H9 (cell line): ENCODE measurements at regions not wholly inside any gene's neighbourhood (a gene's known extent, or its start where the extent isn't known, plus 50 kb on each side); places are given as distances from the start of the nearest gene placed in this dataset.

Experiments used
- DNase-seq: peaks from one replicate; pipeline ENCODE4 v3.0.0-alpha.2; 2017
- H2AFZ ChIP-seq: one replicate; pipeline ENCODE4 v1.6.1; 2013; ENCODE audit warnings: mild to moderate bottlenecking, low read length, control low read depth, moderate library complexity
- H2AK5ac ChIP-seq: 2 replicates; pipeline ENCODE4 v1.6.1; 2013; ENCODE audit warnings: low read length, control low read depth, mixed read lengths; ENCODE audit not compliant: insufficient read length
- H2BK120ac ChIP-seq: one replicate; pipeline ENCODE4 v1.6.1; 2013; ENCODE audit warnings: low read depth, mild to moderate bottlenecking, low read length, control low read depth, inconsistent platforms; ENCODE audit not compliant: poor library complexity, severe bottlenecking
- H2BK12ac ChIP-seq: 2 replicates; pipeline ENCODE4 v1.6.1; 2013; ENCODE audit warnings: low read length, control low read depth, mixed read lengths, low read depth; ENCODE audit not compliant: insufficient read length
- H2BK15ac ChIP-seq: 2 replicates; pipeline ENCODE4 v1.6.1; 2013; ENCODE audit warnings: low read depth, low read length, control low read depth
- H2BK20ac ChIP-seq: one replicate; pipeline ENCODE4 v1.6.1; 2013; ENCODE audit warnings: low read depth, mild to moderate bottlenecking, low read length, control low read depth, inconsistent platforms; ENCODE audit not compliant: poor library complexity, severe bottlenecking
- H2BK5ac ChIP-seq: 2 replicates; pipeline ENCODE4 v1.6.1; 2013; ENCODE audit warnings: low read length, control low read depth, mixed read lengths; ENCODE audit not compliant: insufficient read length
- H3K14ac ChIP-seq: 2 replicates; pipeline ENCODE4 v1.6.1; 2013; ENCODE audit warnings: low read length, control low read depth; ENCODE audit not compliant: insufficient read depth
- H3K18ac ChIP-seq: 2 replicates; pipeline ENCODE4 v1.6.1; 2013; ENCODE audit warnings: low read depth, mild to moderate bottlenecking, mixed read lengths, low read length, control low read depth; ENCODE audit not compliant: insufficient read length
- H3K23ac ChIP-seq: 2 replicates; pipeline ENCODE4 v1.6.1; 2013; ENCODE audit warnings: low read length, control low read depth, mixed read lengths, low read depth; ENCODE audit not compliant: insufficient read length
- H3K23me2 ChIP-seq: 2 replicates; pipeline ENCODE4 v1.6.1; 2013; ENCODE audit warnings: low read depth, mild to moderate bottlenecking, mixed read lengths, low read length, control low read depth; ENCODE audit not compliant: insufficient read length, poor library complexity, severe bottlenecking
- H3K27ac ChIP-seq: 2 replicates; pipeline ENCODE4 v1.5.1; 2013; ENCODE audit warnings: low read length, control low read depth, mixed read lengths, low read depth; ENCODE audit not compliant: insufficient read length
- H3K27me3 ChIP-seq: 2 replicates; pipeline ENCODE4 v1.6.1; 2013; ENCODE audit warnings: low read length, control low read depth, inconsistent platforms; ENCODE audit not compliant: insufficient read depth
- H3K4ac ChIP-seq: 2 replicates; pipeline ENCODE4 v1.6.1; 2013; ENCODE audit warnings: low read depth, mild to moderate bottlenecking, control low read depth, inconsistent platforms, low read length, moderate library complexity
- H3K4me1 ChIP-seq: 2 replicates; pipeline ENCODE4 v1.6.1; 2013; ENCODE audit warnings: low read length, control low read depth, inconsistent platforms; ENCODE audit not compliant: insufficient read depth
- H3K4me2 ChIP-seq: 2 replicates; pipeline ENCODE4 v1.6.1; 2013; ENCODE audit warnings: low read length, control low read depth, mixed read lengths; ENCODE audit not compliant: insufficient read length, insufficient read depth
- H3K56ac ChIP-seq: 2 replicates; pipeline ENCODE4 v1.6.1; 2013; ENCODE audit warnings: low read depth, mild to moderate bottlenecking, mixed read lengths, low read length, control low read depth; ENCODE audit not compliant: insufficient read length
- H3K79me1 ChIP-seq: 2 replicates; pipeline ENCODE4 v1.6.1; 2013; ENCODE audit warnings: low read depth, mild to moderate bottlenecking, moderate library complexity, low read length, control low read depth, inconsistent platforms; ENCODE audit not compliant: insufficient read depth, poor library complexity, severe bottlenecking
- H3K79me2 ChIP-seq: 2 replicates; pipeline ENCODE4 v1.6.1; 2013; ENCODE audit warnings: low read length, control low read depth, inconsistent platforms; ENCODE audit not compliant: insufficient read depth
- H3K9ac ChIP-seq: 2 replicates; pipeline ENCODE4 v1.6.1; 2013; ENCODE audit warnings: low read length, control low read depth, mixed read lengths; ENCODE audit not compliant: insufficient read length; ENCODE audit errors: extremely low read depth
- H3K9me3 ChIP-seq: one replicate; pipeline ENCODE4 v1.6.1; 2013; ENCODE audit warnings: low read depth, low read length, inconsistent platforms; ENCODE audit not compliant: control insufficient read depth
- H3T11ph ChIP-seq: one replicate; pipeline ENCODE4 v1.6.1; 2013; ENCODE audit warnings: mild to moderate bottlenecking, low read length, control low read depth, inconsistent platforms
- H4K20me1 ChIP-seq: one replicate; pipeline ENCODE4 v1.6.1; 2013; ENCODE audit not compliant: control insufficient read depth, insufficient read length, insufficient read depth
- H4K5ac ChIP-seq: 2 replicates; pipeline ENCODE4 v1.6.1; 2013; ENCODE audit warnings: low read depth, mild to moderate bottlenecking, mixed read lengths, low read length, control low read depth; ENCODE audit not compliant: insufficient read length
- H4K8ac ChIP-seq: replicated peaks from 2 replicates; pipeline ENCODE4 v1.6.1; 2013; ENCODE audit warnings: low read length, control low read depth, mixed read lengths, low read depth; ENCODE audit not compliant: insufficient read length
- H4K91ac ChIP-seq: 2 replicates; pipeline ENCODE4 v1.6.1; 2013; ENCODE audit warnings: low read depth, mild to moderate bottlenecking, moderate library complexity, mixed read lengths, low read length, control low read depth; ENCODE audit not compliant: insufficient read length
- H3K27ac Mint-ChIP-seq, 3 experiments: 2 replicates in 2 of 3; 3 replicates in 1 of 3; pipeline ENCODE4 v1.8.0; 2020 to 2021; ENCODE audit warnings: mixed read lengths in 3 of 3, mild to moderate bottlenecking in 1 of 3, moderate library complexity in 1 of 3
- H3K27me3 Mint-ChIP-seq: 2 replicates; pipeline ENCODE4 v1.8.0; 2021; ENCODE audit warnings: low read depth, mild to moderate bottlenecking, moderate library complexity, mixed read lengths
- H3K36me3 Mint-ChIP-seq, 3 experiments: 2 replicates in 2 of 3; 3 replicates in 1 of 3; pipeline ENCODE4 v1.8.0; 2020 to 2021; ENCODE audit warnings: low read depth in 3 of 3, mixed read lengths in 3 of 3; ENCODE audit not compliant: insufficient read depth in 1 of 3
- H3K4me1 Mint-ChIP-seq, 2 experiments: 2 replicates each; pipeline ENCODE4 v1.8.0; 2020; ENCODE audit warnings: mixed read lengths in 2 of 2
- H3K4me3 Mint-ChIP-seq, 2 experiments: 2 replicates in 1 of 2; 3 replicates in 1 of 2; pipeline ENCODE4 v1.8.0; 2020 to 2021; ENCODE audit warnings: mild to moderate bottlenecking in 2 of 2, mixed read lengths in 2 of 2, moderate library complexity in 1 of 2
- H3K9me3 Mint-ChIP-seq, 2 experiments: 2 replicates in 1 of 2; 3 replicates in 1 of 2; pipeline ENCODE4 v1.8.0; 2020; ENCODE audit warnings: mild to moderate bottlenecking in 2 of 2, mixed read lengths in 2 of 2, moderate library complexity in 1 of 2
- WGBS: extraction: QIAGEN DNeasy Blood & Tissue Kit; methylation state at CpG from one replicate; pipeline ENCODE4 v1.1.7; 2013; ENCODE audit warnings: missing lambda C conversion rate, low lambda C conversion rate, mixed read lengths; ENCODE audit not compliant: insufficient read length; ENCODE audit errors: extremely low coverage; 5-methylcytosine and 5-hydroxymethylcytosine counted together
- TF ChIP-seq, protein P1 (sequence below): fragments of 200-600 bp; sonication (generic); conservative IDR thresholded peaks from 3 replicates; pipeline ENCODE4 v1.8.0; 2021; ENCODE audit warnings: antibody characterized with exemption, mild to moderate bottlenecking

DNA sequence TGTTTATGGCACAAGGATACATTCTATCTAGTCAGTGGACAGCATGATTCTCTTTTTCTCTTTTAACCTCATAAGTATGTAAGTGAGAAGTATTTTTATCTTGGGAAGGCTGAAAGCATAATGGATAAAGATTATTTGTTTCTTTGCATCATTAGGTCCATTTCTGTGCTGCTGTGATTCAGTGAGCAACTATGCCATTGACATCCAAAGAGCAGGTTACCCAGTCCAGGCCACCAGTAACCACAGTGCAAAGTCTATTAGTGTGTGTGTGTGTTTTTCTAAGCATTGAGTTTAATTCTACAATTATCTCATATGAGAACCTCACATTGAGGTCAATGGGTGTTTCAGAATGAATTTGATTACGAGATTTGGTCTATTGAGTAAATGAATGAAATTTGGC is 158.8 kb upstream of the DACH1 start:
- H3K56ac ChIP-seq, result no peak overlapping the region

More for the DNA sequence above, 158.8 kb upstream of the DACH1 start:
- Histone ChIP-seq H3K9me3 (no peaks in the 10 kb centered on the region), H3K27me3 (no peaks in the 10 kb centered on the region), H4K91ac (no peak overlapping the region), H3K23ac (no peak overlapping the region), H3K79me1 (no peaks in the 10 kb centered on the region), H3K14ac (no peak overlapping the region), H2BK15ac (no peak overlapping the region), H4K8ac (no peak overlapping the region), H2AK5ac (no peak overlapping the region), H3K79me2 (no peaks in the 10 kb centered on the region), H3K4ac (no peak overlapping the region), H2BK20ac (no peak overlapping the region), H3T11ph (no peak overlapping the region), H3K18ac (no peak overlapping the region), H3K23me2 (no peaks in the 10 kb centered on the region), H2AFZ (no peak overlapping the region), H3K4me2 (no peak overlapping the region), H4K5ac (no peak overlapping the region), H3K27ac (no peak overlapping the region), H4K20me1 (no peaks in the 10 kb centered on the region), H2BK12ac (no peak overlapping the region), H3K4me1 (no peaks in the 10 kb centered on the region), H2BK120ac (no peak overlapping the region), H3K9ac (no peak overlapping the region), H2BK5ac (no peak overlapping the region)
- no peaks in the 10 kb centered on the region for H3K4me1 Mint-ChIP-seq
- TF ChIP-seq, protein P1, sequence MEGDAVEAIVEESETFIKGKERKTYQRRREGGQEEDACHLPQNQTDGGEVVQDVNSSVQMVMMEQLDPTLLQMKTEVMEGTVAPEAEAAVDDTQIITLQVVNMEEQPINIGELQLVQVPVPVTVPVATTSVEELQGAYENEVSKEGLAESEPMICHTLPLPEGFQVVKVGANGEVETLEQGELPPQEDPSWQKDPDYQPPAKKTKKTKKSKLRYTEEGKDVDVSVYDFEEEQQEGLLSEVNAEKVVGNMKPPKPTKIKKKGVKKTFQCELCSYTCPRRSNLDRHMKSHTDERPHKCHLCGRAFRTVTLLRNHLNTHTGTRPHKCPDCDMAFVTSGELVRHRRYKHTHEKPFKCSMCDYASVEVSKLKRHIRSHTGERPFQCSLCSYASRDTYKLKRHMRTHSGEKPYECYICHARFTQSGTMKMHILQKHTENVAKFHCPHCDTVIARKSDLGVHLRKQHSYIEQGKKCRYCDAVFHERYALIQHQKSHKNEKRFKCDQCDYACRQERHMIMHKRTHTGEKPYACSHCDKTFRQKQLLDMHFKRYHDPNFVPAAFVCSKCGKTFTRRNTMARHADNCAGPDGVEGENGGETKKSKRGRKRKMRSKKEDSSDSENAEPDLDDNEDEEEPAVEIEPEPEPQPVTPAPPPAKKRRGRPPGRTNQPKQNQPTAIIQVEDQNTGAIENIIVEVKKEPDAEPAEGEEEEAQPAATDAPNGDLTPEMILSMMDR, result no peak
- WGBS, result no CpG with 5 or more reads among the region's 1 CpG
- H3K36me3 Mint-ChIP-seq, result peaks cover 0 to 6% (median 0%) of the 10 kb centered on the region in 3 experiments; a peak in 1 of 7 replicates
- H3K27me3 Mint-ChIP-seq, result no peaks in the 10 kb centered on the region
- no peak overlapping the region for H3K27ac Mint-ChIP-seq
- peaks cover 6 to 10% of the 10 kb centered on the region in 2 experiments for H3K9me3 Mint-ChIP-seq
- H3K4me3 Mint-ChIP-seq, result no peak overlapping the region
- DNase-seq, result no peak
